Heart left ventricle (tissue), 13 donors: ENCODE measurements at regions not wholly inside any gene's neighbourhood (a gene's known extent, or its start where the extent isn't known, plus 50 kb on each side); places are given as distances from the start of the nearest gene placed in this dataset.

Source experiments
- POLR2A ChIP-seq, 2 donors: fragments of 450-650 bp; IDR thresholded peaks; one replicate each; pipeline ENCODE4 v1.6.1; 2017; ENCODE audit warnings: antibody characterized with exemption in 2 of 2, mild to moderate bottlenecking in 2 of 2, moderate library complexity in 2 of 2
- TF ChIP-seq, protein P1 (sequence below), 12 donors: fragments of 200-600 bp; sonication (generic) in 4 of 12; IDR thresholded peaks; one replicate each; pipeline versions ENCODE4 v1.5.0 to v1.8.0; 2018 to 2022; ENCODE audit warnings: antibody characterized with exemption in 12 of 12, mild to moderate bottlenecking in 5 of 12
- donor health status: ischemic (EF 13 %, LVEDD 7.1; RV severe dilation, severe dysfunction).
- donor health status: DM: no; HTN: yes; CAD: no.
- donor health status: DM: no; HTN: no; CAD: no.
- donor health status: ischemic (EF 25% LVEDD 6.9; RV normal size, moderate dysfunction).
- donor health status: ischemic (EF 25% LVEDD 5.7; RV mildly dilated, moderate dysfunction).
- donor health status: ischemic (EF 35%, LVEDD 5.7; RV mildly dilated, moderate dysfunction).
- donor health status: nonischemic (EF 11% LVEDD 7.7; RV severe dilation, severe dysfunction).
- donor health status: DM: yes; HTN: yes; CAD: no.
- donor health status: PGD.
- donor health status: ischemic (EF 29% LVEDD 5.4; RV normal size, mild dysfunction).
- donor health status: nonischemic (EF 23%, LVEDD 6.1; RV moderate dilation, normal function).

DNA sequence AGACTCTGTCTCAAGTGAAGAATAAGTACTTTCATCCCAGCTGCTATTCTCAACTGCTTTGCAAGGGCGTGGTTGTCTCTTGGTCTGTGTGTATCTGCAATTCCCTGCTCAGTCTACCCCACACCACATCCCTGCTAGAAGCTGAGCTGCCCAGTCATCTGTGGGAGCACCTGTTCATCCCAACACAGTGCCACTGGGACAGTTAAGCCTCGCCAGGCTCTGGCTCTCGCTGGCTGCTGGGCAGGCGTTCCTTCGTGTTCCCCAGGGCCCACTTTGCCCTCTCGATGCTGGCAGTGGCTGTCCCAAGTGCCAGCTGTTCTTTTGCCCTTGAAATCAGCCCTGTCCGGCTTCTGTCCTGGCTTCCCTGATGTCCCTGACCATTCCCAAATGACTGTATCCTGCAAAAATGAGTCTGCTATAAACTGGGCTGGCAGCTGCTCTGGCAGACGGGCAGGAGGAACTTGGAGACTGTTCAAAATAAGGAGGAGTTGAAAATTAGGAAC lies 91.6 kb upstream of the KLHL25 start:
- TF ChIP-seq POLR2A (IDR thresholded peaks at IDR 0.05) = no peak
- TF ChIP-seq, protein P1, sequence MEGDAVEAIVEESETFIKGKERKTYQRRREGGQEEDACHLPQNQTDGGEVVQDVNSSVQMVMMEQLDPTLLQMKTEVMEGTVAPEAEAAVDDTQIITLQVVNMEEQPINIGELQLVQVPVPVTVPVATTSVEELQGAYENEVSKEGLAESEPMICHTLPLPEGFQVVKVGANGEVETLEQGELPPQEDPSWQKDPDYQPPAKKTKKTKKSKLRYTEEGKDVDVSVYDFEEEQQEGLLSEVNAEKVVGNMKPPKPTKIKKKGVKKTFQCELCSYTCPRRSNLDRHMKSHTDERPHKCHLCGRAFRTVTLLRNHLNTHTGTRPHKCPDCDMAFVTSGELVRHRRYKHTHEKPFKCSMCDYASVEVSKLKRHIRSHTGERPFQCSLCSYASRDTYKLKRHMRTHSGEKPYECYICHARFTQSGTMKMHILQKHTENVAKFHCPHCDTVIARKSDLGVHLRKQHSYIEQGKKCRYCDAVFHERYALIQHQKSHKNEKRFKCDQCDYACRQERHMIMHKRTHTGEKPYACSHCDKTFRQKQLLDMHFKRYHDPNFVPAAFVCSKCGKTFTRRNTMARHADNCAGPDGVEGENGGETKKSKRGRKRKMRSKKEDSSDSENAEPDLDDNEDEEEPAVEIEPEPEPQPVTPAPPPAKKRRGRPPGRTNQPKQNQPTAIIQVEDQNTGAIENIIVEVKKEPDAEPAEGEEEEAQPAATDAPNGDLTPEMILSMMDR (IDR thresholded peaks at IDR 0.05) = no peak
